ENCODE measurements at regions not wholly inside any gene's neighbourhood (a gene's known extent, or its start where the extent isn't known, plus 50 kb on each side); places are given as distances from the start of the nearest gene placed in this dataset.
"Not testable (repeated sequence)": the region's sequence is repeated elsewhere in the genome, so short reads cannot be mapped to it uniquely, and the experiment has no call there.

GRCh38 chr15:44817797-44818196 lies 81.5 kb downstream of the TRIM69 start:
- not testable (repeated sequence) for DNase-seq (ENCODE audit: low read depth in 2 of 2)

GRCh38 chr15:44819331-44819987 lies 83.1 kb downstream of the TRIM69 start:
- not testable (repeated sequence) for DNase-seq (ENCODE audit: low read depth in 2 of 2)

DNA sequence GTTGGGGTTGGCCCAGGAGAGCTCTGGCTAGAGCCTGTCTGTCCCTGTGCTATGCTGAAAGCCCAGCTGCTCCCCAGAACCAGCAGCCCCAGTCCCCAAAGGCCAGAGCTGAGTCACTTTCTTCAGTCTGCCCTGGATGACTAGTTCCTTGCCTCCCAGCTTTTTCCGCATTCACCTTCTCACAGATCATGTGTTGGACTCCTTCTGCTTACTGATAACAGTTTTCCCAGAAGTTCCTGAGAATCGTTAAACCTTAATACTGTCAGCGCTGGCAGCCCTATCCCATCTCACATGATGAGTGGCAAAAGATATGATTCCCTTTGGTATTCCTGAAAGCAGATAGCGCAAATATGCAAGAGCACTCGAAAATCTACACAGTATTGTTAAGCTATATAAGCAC lies 84.2 kb downstream of the TRIM69 start:
- DNase-seq (ENCODE audit: low read depth in 2 of 2): not testable (repeated sequence)

DNA sequence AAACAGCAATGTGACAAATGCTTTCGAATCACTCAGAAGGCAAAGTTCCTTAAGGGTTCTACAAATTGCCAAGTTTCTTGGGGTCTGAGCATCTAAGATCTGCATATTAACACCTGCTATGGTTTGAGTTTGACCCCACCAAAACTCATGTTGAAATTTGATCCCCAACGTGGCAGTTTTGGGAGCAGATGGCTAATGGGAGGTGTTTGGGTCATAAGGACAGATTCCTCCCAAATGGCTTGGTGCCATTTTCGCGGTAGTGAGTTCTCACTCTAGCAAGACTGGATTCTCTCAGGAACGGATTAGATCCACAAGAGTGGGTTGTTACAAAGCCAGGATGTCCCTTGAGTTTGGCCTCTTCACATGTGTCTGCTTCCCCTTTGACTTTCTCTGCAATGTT lies 84.6 kb downstream of the TRIM69 start:
- DNase-seq (ENCODE audit: low read depth in 2 of 2): not testable (repeated sequence)

GRCh38 chr15:44824277-44825145 lies 88.2 kb downstream of the TRIM69 start:
- DNase-seq (ENCODE audit: low read depth in 2 of 2): not testable (repeated sequence)

GRCh38 chr15:44826583-44826982 lies 90.3 kb downstream of the TRIM69 start:
- DNase-seq (ENCODE audit: low read depth in 2 of 2): not testable (repeated sequence)

DNA sequence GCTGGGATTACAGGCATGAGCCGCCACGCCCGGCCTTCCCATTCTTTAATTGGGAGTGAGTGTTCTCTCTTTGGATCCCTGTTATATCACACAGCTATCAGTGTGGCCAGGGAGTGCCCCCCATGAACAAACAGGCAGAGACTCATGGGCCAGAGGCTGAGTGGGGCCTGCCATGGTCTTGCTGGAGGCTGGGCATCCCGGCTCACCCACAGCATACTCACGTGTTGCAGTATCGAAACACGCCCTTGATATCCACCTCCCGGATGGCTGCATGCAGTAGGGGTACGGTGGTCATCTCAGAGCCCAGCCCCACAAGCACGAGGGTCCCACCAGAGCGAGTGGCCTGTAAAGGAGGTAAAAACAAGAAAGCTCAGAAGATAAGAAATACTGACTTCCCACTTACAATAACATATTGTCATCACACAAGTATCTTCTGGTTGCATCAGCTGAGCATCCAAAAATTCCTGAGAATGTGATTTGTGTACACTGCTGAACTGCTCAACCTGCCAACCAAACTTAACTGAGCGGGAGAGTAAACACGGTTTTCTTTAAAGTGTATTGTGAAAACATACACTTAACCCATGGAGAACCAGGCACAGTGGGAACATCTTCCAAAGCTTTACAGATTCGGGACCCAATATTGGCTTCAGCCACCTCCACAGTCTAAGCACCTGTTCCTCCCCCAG lies 92.0 kb downstream of the TRIM69 start:
- DNase-seq (ENCODE audit: low read depth in 2 of 2): not testable (repeated sequence)

DNA sequence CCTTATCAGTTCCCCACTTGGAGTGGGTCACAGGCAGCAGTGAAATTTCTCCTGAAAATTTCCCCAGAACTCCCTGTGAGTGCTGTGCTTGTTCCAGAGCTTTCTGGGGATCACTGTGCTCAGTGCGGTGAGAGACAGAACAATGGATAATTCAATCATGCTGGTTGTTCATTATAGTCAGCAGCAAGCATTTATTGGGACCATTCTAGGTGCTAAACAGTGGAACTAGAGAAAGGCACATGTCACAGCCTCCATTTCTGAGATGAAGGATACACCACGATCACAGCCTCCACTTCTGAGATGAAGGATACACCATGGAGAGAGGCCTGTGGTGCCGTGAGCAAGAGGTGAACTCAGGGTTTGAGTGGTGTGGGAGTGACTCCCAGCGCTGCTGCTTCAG lies 92.8 kb downstream of the TRIM69 start:
- not testable (repeated sequence) for DNase-seq (ENCODE audit: low read depth in 2 of 2)

- DNase-seq (ENCODE audit: low read depth in 2 of 2): not testable (repeated sequence)
Observed at GRCh38 chr15:44830692-44831408, 94.5 kb downstream of the TRIM69 start.

GRCh38 chr15:44831409-44831741 lies 95.0 kb downstream of the TRIM69 start:
- DNase-seq (ENCODE audit: low read depth in 2 of 2): not testable (repeated sequence)

DNA sequence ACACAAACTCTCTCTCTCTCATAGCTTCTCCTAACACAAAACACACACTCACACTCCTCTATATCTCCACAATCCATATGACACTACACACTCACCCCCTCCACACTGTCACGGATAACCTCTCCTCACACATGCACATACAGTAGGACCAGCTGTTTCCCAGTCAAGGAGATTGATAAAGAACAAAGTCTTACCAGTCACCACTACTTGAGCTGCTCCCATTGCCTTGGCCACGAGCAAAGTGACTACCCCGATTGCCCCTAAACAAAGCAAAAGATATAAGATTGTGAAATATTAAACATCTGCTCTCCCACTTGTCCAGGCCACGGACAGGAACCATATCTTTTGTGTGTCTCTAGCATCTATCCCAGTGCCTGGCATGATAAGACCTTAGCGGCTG lies 95.8 kb downstream of the TRIM69 start:
- DNase-seq (ENCODE audit: low read depth in 2 of 2): not testable (repeated sequence)

DNA sequence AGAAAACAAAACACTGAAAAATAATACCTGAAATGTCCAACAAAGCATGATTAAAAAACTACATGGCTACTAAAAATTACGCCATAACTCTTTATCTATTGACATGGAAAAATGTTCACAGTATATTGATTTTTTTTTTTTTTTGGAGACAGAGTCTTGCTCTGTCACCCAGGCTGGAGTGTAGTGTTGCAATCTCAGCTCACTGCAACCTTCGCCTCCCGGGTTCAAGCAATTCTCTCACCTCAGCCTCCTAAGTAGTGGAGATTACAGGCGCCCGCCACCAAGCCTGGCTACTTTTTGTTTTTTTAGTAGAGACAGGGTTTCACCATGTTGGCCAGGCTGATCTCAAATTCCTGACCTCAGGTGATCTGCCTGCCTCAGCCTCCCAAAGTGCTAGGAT lies 96.8 kb downstream of the TRIM69 start:
- DNase-seq (ENCODE audit: low read depth in 2 of 2): not testable (repeated sequence)

DNA sequence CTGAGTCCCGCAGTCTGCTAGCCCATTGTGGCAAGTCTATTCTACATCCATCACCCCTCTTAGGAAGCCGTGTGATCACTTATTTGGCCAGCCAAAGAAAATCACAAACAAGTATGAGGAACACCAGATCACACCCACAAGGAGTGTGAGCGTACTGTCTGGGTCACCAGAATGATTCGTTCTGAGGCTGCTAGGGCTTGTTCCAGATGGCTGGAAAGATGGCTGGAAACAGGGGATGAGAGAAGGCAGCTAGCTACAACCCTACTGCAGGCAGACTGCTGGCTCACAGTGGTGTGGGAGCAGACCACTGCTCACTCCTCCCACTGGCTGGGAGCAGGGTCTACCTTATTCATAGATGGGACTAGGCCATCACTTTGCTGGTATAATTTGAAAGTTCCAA lies 97.4 kb downstream of the TRIM69 start:
- not testable (repeated sequence) for DNase-seq (ENCODE audit: low read depth in 2 of 2)

DNA sequence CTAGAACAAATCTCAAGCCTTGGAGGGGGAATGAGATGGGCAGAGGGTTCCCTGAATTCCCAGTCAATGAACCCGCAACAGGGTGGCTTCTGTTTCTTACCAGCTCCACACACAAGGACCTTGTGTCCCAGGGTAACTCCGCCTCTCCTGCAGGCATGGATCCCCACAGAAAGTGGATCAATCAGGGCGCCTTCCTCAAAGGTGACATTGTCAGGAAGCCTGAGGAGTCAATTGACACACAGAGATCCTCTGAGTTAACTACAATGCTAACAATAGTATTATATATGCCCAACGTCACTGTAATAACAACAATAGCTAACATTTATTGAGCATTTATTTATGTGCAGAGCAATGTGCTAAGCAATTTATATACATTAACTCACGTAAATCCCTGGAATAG lies 98.8 kb downstream of the TRIM69 start:
- DNase-seq (ENCODE audit: low read depth in 2 of 2): not testable (repeated sequence)

GRCh38 chr15:44836094-44836493 lies 99.8 kb downstream of the TRIM69 start:
- DNase-seq (ENCODE audit: low read depth in 2 of 2): no peak

DNA sequence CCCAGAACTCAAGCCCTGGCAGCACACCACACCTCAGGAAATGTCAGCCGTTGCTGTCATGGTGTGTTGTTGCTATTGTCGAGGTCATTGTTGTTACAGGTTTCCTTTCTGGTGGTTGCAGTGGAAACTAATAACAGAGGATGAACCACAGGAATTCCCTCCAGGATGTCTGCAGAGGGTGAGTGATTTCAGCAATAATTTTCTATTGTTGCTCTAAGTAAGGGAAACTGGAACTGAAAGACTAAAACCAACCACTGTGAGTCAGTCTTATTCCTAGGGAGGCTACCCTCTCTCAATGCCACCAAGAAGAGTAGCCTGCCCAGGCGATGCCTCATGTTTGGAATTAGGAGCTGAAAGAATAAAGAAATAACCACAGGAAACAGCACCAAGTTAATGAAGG lies 102.6 kb downstream of the TRIM69 start:
- DNase-seq (ENCODE audit: low read depth in 2 of 2): not testable (repeated sequence)

DNA sequence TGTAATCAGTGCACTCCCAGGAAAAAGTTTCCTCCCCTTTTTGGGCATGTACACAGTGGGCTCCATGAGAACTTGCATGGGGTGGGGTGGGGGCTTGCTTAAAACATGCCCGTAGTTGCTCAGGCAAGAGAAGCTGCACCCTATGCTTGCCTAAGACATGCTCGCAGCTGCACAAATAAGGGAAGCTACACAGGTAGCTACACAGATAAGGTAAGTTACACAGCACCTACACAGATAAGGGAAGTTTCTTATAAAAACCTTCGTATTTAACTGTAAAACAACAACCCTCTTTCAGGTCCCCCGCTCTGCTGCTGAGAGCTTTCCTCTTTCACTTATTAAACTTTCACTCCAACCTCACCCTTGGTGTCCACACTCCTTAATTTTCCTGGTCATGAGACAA lies 105.4 kb downstream of the TRIM69 start:
- DNase-seq (ENCODE audit: low read depth in 2 of 2): not testable (repeated sequence)

DNA sequence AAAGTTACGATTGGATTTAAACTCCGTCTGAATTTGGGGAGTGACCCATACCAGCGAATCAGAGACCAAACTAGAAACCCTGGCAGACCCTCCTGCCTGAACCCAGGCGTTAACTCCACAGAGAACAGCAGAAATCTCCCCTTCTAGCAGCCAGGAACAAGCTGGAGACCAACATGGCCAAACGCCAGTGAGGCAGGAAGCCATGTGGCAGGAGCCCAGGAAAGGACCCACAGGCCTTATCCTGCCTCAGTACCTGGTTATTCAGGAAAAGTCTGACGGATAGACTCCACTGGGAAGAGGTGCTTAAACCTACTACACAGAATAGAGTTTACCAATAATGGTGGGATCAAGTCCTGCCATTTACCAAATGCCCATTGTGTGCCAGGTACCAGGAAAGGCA lies 106.6 kb downstream of the TRIM69 start:
- not testable (repeated sequence) for DNase-seq (ENCODE audit: low read depth in 2 of 2)

DNA sequence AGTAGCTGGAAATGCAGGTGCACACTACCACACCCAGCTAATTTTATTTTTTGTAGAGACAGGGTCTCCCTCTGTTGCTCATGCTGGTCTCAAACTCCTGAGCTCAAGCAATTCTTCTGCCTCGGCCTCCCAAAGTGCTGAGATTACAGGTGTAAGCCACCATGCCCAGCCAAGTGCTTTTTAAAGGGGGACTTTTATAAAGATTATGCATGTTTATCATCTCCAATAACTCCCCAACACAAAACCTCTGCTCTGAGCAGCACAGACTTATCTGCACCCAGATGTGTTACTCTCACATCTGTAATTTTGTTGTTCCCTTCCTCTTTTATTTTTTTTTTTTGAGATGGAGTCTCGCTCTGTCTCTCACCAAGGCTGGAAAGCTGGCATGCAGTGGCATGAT lies 108.6 kb downstream of the TRIM69 start:
- not testable (repeated sequence) for DNase-seq (ENCODE audit: low read depth in 2 of 2)

DNA sequence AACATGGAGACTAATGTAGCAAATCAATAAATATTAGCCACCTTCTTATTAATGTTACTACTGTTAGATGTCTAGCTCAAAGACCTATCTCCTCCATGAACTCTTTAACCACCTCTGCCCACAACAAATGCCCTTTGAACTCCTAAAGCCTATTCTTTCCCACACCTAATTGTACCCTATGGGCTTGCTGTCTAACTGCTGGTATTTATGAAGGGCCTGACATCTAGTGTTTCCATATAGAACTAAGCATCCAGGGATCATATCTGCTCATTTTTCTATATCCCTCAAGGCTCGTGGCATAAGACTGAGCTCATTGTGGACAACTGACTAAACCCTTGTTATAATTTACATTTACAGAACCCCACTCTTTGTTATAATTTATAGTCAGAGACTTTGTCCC lies 109.8 kb downstream of the TRIM69 start:
- not testable (repeated sequence) for DNase-seq (ENCODE audit: low read depth in 2 of 2)

DNA sequence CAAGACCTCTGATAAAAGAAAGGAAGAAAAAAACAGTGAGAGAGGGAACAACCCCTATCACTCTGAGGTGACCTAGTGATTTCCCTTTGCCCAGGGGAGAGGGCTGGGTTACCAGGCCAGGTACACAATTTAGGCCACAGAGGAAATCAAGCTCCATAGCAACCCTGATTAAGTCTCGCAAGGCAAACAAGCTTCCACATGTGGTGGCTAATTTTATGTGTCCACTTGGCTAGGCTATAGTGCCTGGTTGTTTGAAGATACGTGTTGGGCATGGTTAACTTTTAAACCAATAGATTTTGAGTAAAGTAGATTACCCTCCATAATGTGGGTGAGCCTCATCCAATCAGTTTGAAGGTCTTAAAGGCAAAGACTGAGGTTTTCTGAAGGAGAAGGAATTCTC lies 108.9 kb upstream of the TERB2 start:
- not testable (repeated sequence) for DNase-seq (ENCODE audit: low read depth in 2 of 2)

DNA sequence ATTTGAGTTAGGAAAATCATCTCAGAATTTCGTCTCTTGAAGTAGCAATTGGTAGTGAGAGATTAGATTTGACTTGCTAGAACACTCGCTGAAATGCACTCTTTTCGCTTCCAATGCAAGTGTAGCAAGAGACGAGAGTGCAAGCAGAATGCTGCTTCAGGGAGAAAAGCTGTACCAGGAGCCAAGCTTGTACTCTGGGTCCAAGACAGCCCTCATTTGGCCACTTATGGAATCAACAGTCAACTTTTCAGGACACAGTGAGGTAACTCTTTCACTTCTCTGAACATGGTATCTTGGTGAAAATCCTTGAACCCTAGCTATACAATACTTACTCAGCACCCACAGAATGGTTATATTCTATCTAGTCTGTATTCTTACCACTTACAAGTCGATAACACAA lies 107.6 kb upstream of the TERB2 start:
- DNase-seq (ENCODE audit: low read depth in 2 of 2): not testable (repeated sequence)
